Heart left ventricle (tissue), 13 donors: ENCODE measurements at regions not wholly inside any gene's neighbourhood (a gene's known extent, or its start where the extent isn't known, plus 50 kb on each side); places are given as distances from the start of the nearest gene placed in this dataset.

Experiments
- CTCF ChIP-seq, 12 donors: fragments of 200-600 bp; sonication (generic) in 4 of 12; IDR thresholded peaks; one replicate each; pipeline versions ENCODE4 v1.5.0 to v1.8.0; 2018 to 2022; ENCODE audit warnings: antibody characterized with exemption in 12 of 12, mild to moderate bottlenecking in 5 of 12
- POLR2A ChIP-seq, 2 donors: fragments of 450-650 bp; IDR thresholded peaks; one replicate each; pipeline ENCODE4 v1.6.1; 2017; ENCODE audit warnings: antibody characterized with exemption in 2 of 2, mild to moderate bottlenecking in 2 of 2, moderate library complexity in 2 of 2
- donor health status: ischemic (EF 13 %, LVEDD 7.1; RV severe dilation, severe dysfunction).
- donor health status: DM: no; HTN: yes; CAD: no.
- donor health status: DM: no; HTN: no; CAD: no.
- donor health status: ischemic (EF 25% LVEDD 6.9; RV normal size, moderate dysfunction).
- donor health status: ischemic (EF 25% LVEDD 5.7; RV mildly dilated, moderate dysfunction).
- donor health status: ischemic (EF 35%, LVEDD 5.7; RV mildly dilated, moderate dysfunction).
- donor health status: nonischemic (EF 11% LVEDD 7.7; RV severe dilation, severe dysfunction).
- donor health status: DM: yes; HTN: yes; CAD: no.
- donor health status: PGD.
- donor health status: ischemic (EF 29% LVEDD 5.4; RV normal size, mild dysfunction).
- donor health status: nonischemic (EF 23%, LVEDD 6.1; RV moderate dilation, normal function).

GRCh38 chr15:69753867-69754266 is 301.2 kb downstream of the RPLP1 start:
- TF ChIP-seq CTCF (IDR thresholded peaks at IDR 0.05) (no peak), POLR2A (IDR thresholded peaks at IDR 0.05) (no peak)
